Skeletal muscle satellite cell (primary cell): ENCODE measurements at regions not wholly inside any gene's neighbourhood (a gene's known extent, or its start where the extent isn't known, plus 50 kb on each side); places are given as distances from the start of the nearest gene placed in this dataset.
"Not testable (repeated sequence)": the region's sequence is repeated elsewhere in the genome, so short reads cannot be mapped to it uniquely, and the experiment has no call there.

ENCODE experiments used
- H3K27me3 ChIP-seq: 2 replicates; pipeline ENCODE4 v1.7.0; 2013; ENCODE audit warnings: low read length; ENCODE audit not compliant: control insufficient read depth, insufficient read depth
- H3K36me3 ChIP-seq: 2 replicates; pipeline ENCODE4 v1.7.0; 2013; ENCODE audit warnings: mild to moderate bottlenecking, control low read depth, low read length; ENCODE audit not compliant: insufficient read depth
- H3K4me1 ChIP-seq: 2 replicates; pipeline ENCODE4 v1.7.0; 2013; ENCODE audit warnings: low read length; ENCODE audit not compliant: control insufficient read depth, insufficient read depth
- H3K4me2 ChIP-seq: 2 replicates; pipeline ENCODE4 v1.7.0; 2013; ENCODE audit warnings: mild to moderate bottlenecking, low read length
- H3K4me3 ChIP-seq: 2 replicates; pipeline ENCODE4 v1.7.0; 2013; ENCODE audit warnings: low read length
- H3K9ac ChIP-seq: 2 replicates; pipeline ENCODE4 v1.7.0; 2013; ENCODE audit warnings: mild to moderate bottlenecking, low read depth, low read length, moderate library complexity
- H3K9me3 ChIP-seq: replicated peaks from 2 replicates; pipeline ENCODE4 v1.7.0; 2013; ENCODE audit warnings: mild to moderate bottlenecking, control low read depth, low read length

GRCh38 chr21:17299576-17299975 is 213.3 kb upstream of the CXADR start:
- H3K9me3 ChIP-seq, H3K4me1 ChIP-seq, H3K4me2 ChIP-seq, H3K9ac ChIP-seq, H3K4me3 ChIP-seq, H3K36me3 ChIP-seq, H3K27me3 ChIP-seq: not testable (repeated sequence)

GRCh38 chr21:17327715-17328114 is 185.1 kb upstream of the CXADR start:
- not testable (repeated sequence) for H3K4me2 ChIP-seq, H3K4me1 ChIP-seq, H3K9ac ChIP-seq, H3K4me3 ChIP-seq, H3K27me3 ChIP-seq, H3K36me3 ChIP-seq, H3K9me3 ChIP-seq

GRCh38 chr21:17334484-17334883 is 178.4 kb upstream of the CXADR start:
- H3K9ac ChIP-seq, result no peak overlapping the region
- H3K36me3 ChIP-seq, result no peaks in the 10 kb centered on the region
- no peaks in the 10 kb centered on the region for H3K4me1 ChIP-seq
- H3K27me3 ChIP-seq, result no peaks in the 10 kb centered on the region
- H3K9me3 ChIP-seq, result no peaks in the 10 kb centered on the region
- H3K4me2 ChIP-seq, result no peak overlapping the region
- H3K4me3 ChIP-seq, result no peak overlapping the region

GRCh38 chr21:17340081-17340480 is 172.8 kb upstream of the CXADR start:
- Histone ChIP-seq H3K9me3 (no peaks in the 10 kb centered on the region), H3K4me1 (no peaks in the 10 kb centered on the region)

GRCh38 chr21:17343055-17343454 is 169.8 kb upstream of the CXADR start:
- Histone ChIP-seq H3K9me3 (peaks cover 4% of the 10 kb centered on the region), H3K27me3 (no peaks in the 10 kb centered on the region), H3K36me3 (no peaks in the 10 kb centered on the region), H3K4me3 (no peak overlapping the region), H3K4me1 (no peaks in the 10 kb centered on the region), H3K9ac (no peak overlapping the region), H3K4me2 (no peak overlapping the region)

More at GRCh38 chr21:17340081-17340480, 172.8 kb upstream of the CXADR start:
- Histone ChIP-seq H3K4me3 (no peak overlapping the region), H3K36me3 (no peaks in the 10 kb centered on the region), H3K9ac (no peak overlapping the region), H3K4me2 (no peak overlapping the region), H3K27me3 (no peaks in the 10 kb centered on the region)

- H3K4me1 ChIP-seq, result no peaks in the 10 kb centered on the region
- no peak overlapping the region for H3K4me2 ChIP-seq
Observed at GRCh38 chr21:17348357-17348756, 164.5 kb upstream of the CXADR start.

GRCh38 chr21:17348849-17349248 is 164.0 kb upstream of the CXADR start:
- peaks cover 4% of the 10 kb centered on the region for H3K9me3 ChIP-seq
- H3K9ac ChIP-seq, result no peak overlapping the region
- no peak overlapping the region for H3K4me3 ChIP-seq
- H3K4me1 ChIP-seq, result no peaks in the 10 kb centered on the region
- H3K36me3 ChIP-seq, result no peaks in the 10 kb centered on the region
- no peak overlapping the region for H3K4me2 ChIP-seq
- no peaks in the 10 kb centered on the region for H3K27me3 ChIP-seq

More at GRCh38 chr21:17348357-17348756, 164.5 kb upstream of the CXADR start:
- H3K4me3 ChIP-seq, result no peak overlapping the region
- H3K9me3 ChIP-seq, result peaks cover 4% of the 10 kb centered on the region
- H3K27me3 ChIP-seq, result no peaks in the 10 kb centered on the region
- H3K36me3 ChIP-seq, result no peaks in the 10 kb centered on the region
- H3K9ac ChIP-seq, result no peak overlapping the region

- Histone ChIP-seq H3K4me1 (no peaks in the 10 kb centered on the region), H3K9ac (no peak overlapping the region), H3K4me3 (no peak overlapping the region), H3K9me3 (peaks cover 4% of the 10 kb centered on the region), H3K27me3 (no peaks in the 10 kb centered on the region), H3K36me3 (no peaks in the 10 kb centered on the region), H3K4me2 (no peak overlapping the region)
Observed at GRCh38 chr21:17351766-17352165, 161.1 kb upstream of the CXADR start.

- Histone ChIP-seq H3K4me3 (no peak overlapping the region), H3K9me3 (no peaks in the 10 kb centered on the region), H3K9ac (no peak overlapping the region), H3K27me3 (no peaks in the 10 kb centered on the region), H3K36me3 (no peaks in the 10 kb centered on the region), H3K4me2 (no peak overlapping the region), H3K4me1 (no peaks in the 10 kb centered on the region)
Observed at GRCh38 chr21:17352996-17353655, 159.7 kb upstream of the CXADR start.

- Histone ChIP-seq H3K9ac (no peak overlapping the region), H3K9me3 (no peaks in the 10 kb centered on the region), H3K27me3 (no peaks in the 10 kb centered on the region), H3K4me2 (no peak overlapping the region), H3K36me3 (no peaks in the 10 kb centered on the region), H3K4me3 (no peak overlapping the region), H3K4me1 (no peaks in the 10 kb centered on the region)
Observed at GRCh38 chr21:17359781-17360180, 153.1 kb upstream of the CXADR start.

- Histone ChIP-seq H3K9ac (no peak overlapping the region), H3K4me2 (no peak overlapping the region), H3K9me3 (no peaks in the 10 kb centered on the region), H3K4me1 (peaks cover 13% of the 10 kb centered on the region), H3K36me3 (no peaks in the 10 kb centered on the region), H3K27me3 (no peaks in the 10 kb centered on the region), H3K4me3 (no peak overlapping the region)
Observed at GRCh38 chr21:17368748-17369363, 144.0 kb upstream of the CXADR start.

GRCh38 chr21:17370263-17370662 is 142.6 kb upstream of the CXADR start:
- Histone ChIP-seq H3K36me3 (no peaks in the 10 kb centered on the region), H3K4me3 (no peak overlapping the region), H3K9ac (no peak overlapping the region), H3K27me3 (no peaks in the 10 kb centered on the region), H3K4me2 (no peak overlapping the region), H3K9me3 (no peaks in the 10 kb centered on the region), H3K4me1 (peaks cover 13% of the 10 kb centered on the region)
